ENCODE measurements at regions not wholly inside any gene's neighbourhood (a gene's known extent, or its start where the extent isn't known, plus 50 kb on each side); places are given as distances from the start of the nearest gene placed in this dataset.

DNA sequence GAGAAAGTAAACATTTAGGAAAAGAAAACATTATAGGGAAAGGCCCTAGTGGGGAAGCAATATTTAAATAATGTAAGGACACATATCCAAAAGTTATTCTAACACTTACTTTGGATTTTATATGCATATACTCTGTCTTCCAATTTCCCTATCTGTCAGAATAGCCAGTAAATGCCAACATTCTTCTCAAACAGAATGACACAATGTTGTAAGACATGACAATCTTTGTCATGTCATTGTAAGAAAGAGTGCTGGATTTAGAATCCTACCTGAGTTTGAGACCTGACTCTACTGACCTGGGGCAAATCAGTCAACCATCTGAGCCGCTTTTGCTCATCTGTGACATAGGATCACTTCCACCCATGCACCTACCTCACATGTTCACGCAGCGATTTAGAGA, 198.3 kb downstream of the PHLDA1 start:
- Mint-ChIP-seq H3K4me3 (no peak overlapping the region), H3K9me3 (no peaks in the 10 kb centered on the region), H3K36me3 (ENCODE audit: low read depth) (no peaks in the 10 kb centered on the region), H3K27me3 (peaks cover 9% of the 10 kb centered on the region), H3K27ac (no peak overlapping the region), H3K4me1 (ENCODE audit: low read depth) (peaks cover 3% of the 10 kb centered on the region)
- no peak for DNase-seq

DNA sequence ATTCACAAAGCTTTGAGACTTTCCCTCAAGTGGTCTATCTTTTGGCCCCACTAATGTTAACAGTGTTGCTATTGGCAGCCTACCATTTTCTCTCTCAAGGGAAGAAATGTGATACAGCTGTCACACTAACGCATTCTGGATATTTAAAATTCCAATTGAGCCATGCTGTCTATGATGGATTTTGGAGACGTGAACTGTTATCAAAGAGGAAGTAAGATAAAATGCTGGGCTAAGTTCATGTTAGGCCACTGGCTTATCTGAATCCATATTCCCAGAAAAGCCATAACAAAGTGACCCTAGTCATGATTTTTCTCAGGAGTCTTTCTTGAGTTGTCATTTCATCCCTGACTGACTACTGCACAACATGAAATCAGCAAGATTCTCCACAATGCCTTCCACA, 200.2 kb downstream of the PHLDA1 start:
- peaks cover 2% of the 10 kb centered on the region for H3K4me1 Mint-ChIP-seq (ENCODE audit: low read depth)
- no peaks in the 10 kb centered on the region for H3K9me3 Mint-ChIP-seq
- H3K27me3 Mint-ChIP-seq, result peaks cover 9% of the 10 kb centered on the region
- H3K27ac Mint-ChIP-seq, result no peak overlapping the region
- no peak for DNase-seq
- no peaks in the 10 kb centered on the region for H3K36me3 Mint-ChIP-seq (ENCODE audit: low read depth)
- no peak overlapping the region for H3K4me3 Mint-ChIP-seq

DNA sequence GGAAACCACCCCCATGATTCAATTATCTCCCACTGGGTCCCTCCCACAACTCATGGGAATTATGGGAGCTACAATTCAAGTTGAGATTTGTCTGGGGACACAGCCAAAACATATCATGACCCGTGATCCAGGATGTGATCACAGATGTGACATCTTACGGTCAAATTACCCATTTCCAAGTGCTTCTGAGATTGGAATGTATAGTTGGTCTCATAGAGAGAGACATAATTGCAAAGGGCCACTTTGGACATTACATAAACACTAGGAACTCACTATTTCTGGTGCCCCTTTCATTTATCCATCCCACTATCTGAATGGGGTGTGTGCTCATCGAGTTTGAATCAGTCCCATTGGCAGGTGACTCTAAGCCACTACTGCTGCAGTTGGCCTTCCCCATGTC, 204.5 kb downstream of the PHLDA1 start:
- no peak overlapping the region for H3K27ac Mint-ChIP-seq
- no peak overlapping the region for H3K4me3 Mint-ChIP-seq

DNA sequence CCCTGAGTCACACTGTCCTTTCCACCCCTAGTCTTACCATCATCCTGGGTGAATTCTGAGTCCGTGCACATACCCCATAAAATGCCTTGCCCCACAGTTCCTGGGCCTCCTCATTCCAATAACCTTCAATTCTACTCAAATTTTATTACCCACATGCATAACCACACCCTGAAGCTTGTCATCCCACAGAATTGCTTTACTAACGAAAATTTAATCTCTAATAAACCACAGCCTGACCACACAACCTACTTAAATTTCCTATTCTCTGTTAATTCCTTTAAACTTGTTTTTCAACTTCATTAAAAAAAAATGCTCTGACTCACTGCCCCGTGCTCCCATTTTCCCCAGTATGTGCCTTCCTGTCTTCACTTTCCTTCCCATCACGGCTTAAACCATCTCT, 205.9 kb downstream of the PHLDA1 start:
- Mint-ChIP-seq H3K4me3 (no peak overlapping the region), H3K36me3 (ENCODE audit: low read depth) (no peaks in the 10 kb centered on the region), H3K27me3 (peaks cover 23% of the 10 kb centered on the region), H3K9me3 (no peaks in the 10 kb centered on the region), H3K27ac (no peak overlapping the region), H3K4me1 (ENCODE audit: low read depth) (peaks cover 2% of the 10 kb centered on the region)
- DNase-seq, result no peak

More for the DNA sequence above, 204.5 kb downstream of the PHLDA1 start:
- Mint-ChIP-seq H3K36me3 (ENCODE audit: low read depth) (no peaks in the 10 kb centered on the region), H3K4me1 (ENCODE audit: low read depth) (peaks cover 2% of the 10 kb centered on the region), H3K27me3 (peaks cover 21% of the 10 kb centered on the region), H3K9me3 (no peaks in the 10 kb centered on the region)
- no peak for DNase-seq

GRCh38 chr12:75823475-75823874, 208.1 kb downstream of the PHLDA1 start:
- Mint-ChIP-seq H3K4me1 (ENCODE audit: low read depth) (peaks cover 4% of the 10 kb centered on the region), H3K27ac (no peak overlapping the region), H3K4me3 (no peak overlapping the region), H3K27me3 (peaks cover 27% of the 10 kb centered on the region), H3K9me3 (no peaks in the 10 kb centered on the region), H3K36me3 (ENCODE audit: low read depth) (no peaks in the 10 kb centered on the region)
- no peak for DNase-seq

DNA sequence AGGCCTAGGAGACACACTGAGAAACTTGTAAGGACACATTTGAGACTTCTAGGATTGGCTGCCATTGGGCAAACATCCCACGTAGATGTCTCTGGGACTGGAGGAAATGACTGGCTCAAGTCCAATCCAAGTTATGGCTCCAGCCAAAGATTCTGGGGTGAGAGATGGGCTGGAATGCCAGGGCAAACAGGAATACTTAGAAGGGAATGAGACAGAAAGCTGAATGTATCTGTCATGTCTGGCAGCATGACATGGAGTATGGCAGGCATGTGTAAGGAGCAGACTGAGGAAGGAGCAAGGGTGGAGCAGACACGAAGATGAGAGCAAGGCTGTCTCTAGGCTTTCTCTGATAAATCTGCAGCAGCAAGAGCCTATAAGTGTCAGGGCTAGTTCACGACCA, 209.2 kb downstream of the PHLDA1 start:
- Mint-ChIP-seq H3K36me3 (ENCODE audit: low read depth) (no peaks in the 10 kb centered on the region), H3K27me3 (peaks cover 27% of the 10 kb centered on the region), H3K4me3 (no peak overlapping the region), H3K4me1 (ENCODE audit: low read depth) (peaks cover 4% of the 10 kb centered on the region), H3K27ac (no peak overlapping the region), H3K9me3 (no peaks in the 10 kb centered on the region)
- no peak for DNase-seq

DNA sequence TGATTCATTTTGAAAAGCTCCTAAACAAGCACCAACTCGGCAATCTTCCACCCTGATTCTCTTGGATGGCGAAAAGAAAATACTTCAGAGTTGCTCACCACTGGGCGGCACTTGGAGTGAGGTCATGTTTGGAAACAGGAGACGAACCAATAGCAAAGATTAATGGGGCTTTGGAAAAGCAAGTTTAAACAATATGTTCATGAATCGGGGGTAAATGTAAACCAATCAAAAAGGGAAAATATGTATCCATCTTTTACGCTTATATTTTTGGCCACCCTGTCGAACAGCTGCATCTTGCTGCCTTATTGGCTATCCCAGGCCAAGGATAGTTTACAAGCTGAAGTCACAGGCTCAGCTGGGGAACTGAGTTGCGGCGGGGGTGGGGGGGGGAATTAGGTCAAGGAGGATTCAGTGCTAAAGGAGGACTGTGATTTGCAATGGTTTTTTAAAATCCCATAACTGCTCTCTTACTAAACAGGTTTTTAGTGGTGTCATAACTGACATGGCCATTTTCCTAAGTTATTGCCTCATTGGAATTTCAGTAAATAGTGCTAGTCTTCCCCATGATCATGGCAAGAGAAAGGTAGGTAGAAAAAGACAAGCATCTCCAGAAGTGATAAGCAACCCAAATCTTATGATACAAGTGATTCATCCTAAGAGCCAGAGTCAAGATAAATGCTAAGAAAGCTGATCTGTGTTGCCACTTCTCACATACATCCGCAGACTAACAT, 210.6 kb downstream of the PHLDA1 start:
- Mint-ChIP-seq H3K9me3 (no peaks in the 10 kb centered on the region), H3K4me1 (ENCODE audit: low read depth) (peaks cover 13% of the 10 kb centered on the region), H3K36me3 (ENCODE audit: low read depth) (no peaks in the 10 kb centered on the region), H3K4me3 (no peak overlapping the region), H3K27ac (no peak overlapping the region), H3K27me3 (peaks cover 27% of the 10 kb centered on the region)
- no peak for DNase-seq

DNA sequence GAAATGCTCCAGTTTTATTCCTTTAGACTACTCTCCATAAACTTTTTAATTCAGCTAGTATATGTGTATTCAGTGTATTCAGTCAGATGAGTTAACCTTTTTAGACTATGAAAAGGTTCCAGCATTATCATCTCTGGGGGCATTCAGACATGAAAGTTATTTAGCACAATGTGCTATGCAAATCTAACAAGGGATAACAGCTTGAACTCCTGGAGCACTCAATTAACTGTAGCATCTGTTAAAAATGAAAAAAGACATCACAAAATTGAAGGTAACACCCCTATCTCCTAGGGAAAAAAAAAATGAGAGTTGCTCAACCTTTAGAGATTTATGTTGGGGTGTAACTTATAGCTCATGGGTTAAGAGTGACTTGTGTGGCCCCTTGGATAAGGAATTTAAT, 211.5 kb downstream of the PHLDA1 start:
- no peaks in the 10 kb centered on the region for H3K9me3 Mint-ChIP-seq
- H3K4me3 Mint-ChIP-seq, result no peak overlapping the region
- peaks cover 27% of the 10 kb centered on the region for H3K27me3 Mint-ChIP-seq
- no peaks in the 10 kb centered on the region for H3K36me3 Mint-ChIP-seq (ENCODE audit: low read depth)
- H3K4me1 Mint-ChIP-seq (ENCODE audit: low read depth), result peaks cover 23% of the 10 kb centered on the region
- DNase-seq, result no peak
- no peak overlapping the region for H3K27ac Mint-ChIP-seq

DNA sequence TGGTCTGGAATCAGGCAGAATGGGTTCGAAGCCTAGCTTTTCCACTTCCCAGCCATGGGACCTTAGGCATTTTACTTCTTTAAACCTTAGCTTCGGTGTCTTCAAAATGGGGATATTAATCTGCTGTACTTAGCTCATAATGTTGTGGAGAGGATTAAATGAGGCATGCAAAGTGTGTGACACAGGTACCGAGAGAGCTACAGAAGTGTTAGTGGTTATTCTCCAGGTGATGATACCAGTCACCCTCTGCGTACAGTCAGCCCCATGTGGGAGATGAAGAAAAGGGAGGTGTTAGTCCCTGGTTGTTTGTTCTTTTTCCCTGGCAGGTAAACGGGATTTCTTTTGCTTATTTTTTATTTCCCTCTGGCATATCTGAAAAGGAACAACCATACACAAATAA, 212.1 kb downstream of the PHLDA1 start:
- Mint-ChIP-seq H3K36me3 (ENCODE audit: low read depth) (no peaks in the 10 kb centered on the region), H3K4me3 (no peak overlapping the region), H3K27me3 (peaks cover 27% of the 10 kb centered on the region), H3K27ac (no peak overlapping the region), H3K4me1 (ENCODE audit: low read depth) (peaks cover 27% of the 10 kb centered on the region), H3K9me3 (no peaks in the 10 kb centered on the region)
- DNase-seq, result no peak

GRCh38 chr12:75818863-75819262, 212.7 kb downstream of the PHLDA1 start:
- no peaks in the 10 kb centered on the region for H3K36me3 Mint-ChIP-seq (ENCODE audit: low read depth)
- H3K27me3 Mint-ChIP-seq, result peaks cover 22% of the 10 kb centered on the region
- no peak overlapping the region for H3K4me3 Mint-ChIP-seq
- no peak overlapping the region for H3K27ac Mint-ChIP-seq
- DNase-seq, result no peak
- peaks cover 27% of the 10 kb centered on the region for H3K4me1 Mint-ChIP-seq (ENCODE audit: low read depth)
- H3K9me3 Mint-ChIP-seq, result no peaks in the 10 kb centered on the region

DNA sequence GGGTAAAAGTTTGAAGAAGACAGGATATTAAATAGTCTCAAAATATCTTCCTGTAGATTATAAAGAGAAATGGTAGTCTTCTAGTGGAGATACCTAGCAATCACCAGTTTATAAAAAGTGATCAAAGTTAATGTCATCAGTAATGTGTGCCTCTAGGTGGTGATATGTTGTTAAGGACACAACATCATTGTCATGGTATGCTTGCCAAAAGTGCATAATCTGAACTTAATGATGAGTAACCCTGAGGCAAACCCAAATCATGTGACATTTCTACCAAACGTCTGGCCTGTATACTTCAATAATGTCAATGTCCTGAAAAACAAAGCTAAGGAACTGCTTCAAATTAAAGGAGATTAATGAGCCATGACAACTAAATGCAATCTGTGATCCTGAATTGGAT, 214.7 kb downstream of the PHLDA1 start:
- H3K27ac Mint-ChIP-seq, result no peak overlapping the region
- no peak overlapping the region for H3K4me3 Mint-ChIP-seq
- no peaks in the 10 kb centered on the region for H3K36me3 Mint-ChIP-seq (ENCODE audit: low read depth)
- H3K9me3 Mint-ChIP-seq, result no peaks in the 10 kb centered on the region
- H3K27me3 Mint-ChIP-seq, result peaks cover 6% of the 10 kb centered on the region
- no peak for DNase-seq
- peaks cover 41% of the 10 kb centered on the region for H3K4me1 Mint-ChIP-seq (ENCODE audit: low read depth)

DNA sequence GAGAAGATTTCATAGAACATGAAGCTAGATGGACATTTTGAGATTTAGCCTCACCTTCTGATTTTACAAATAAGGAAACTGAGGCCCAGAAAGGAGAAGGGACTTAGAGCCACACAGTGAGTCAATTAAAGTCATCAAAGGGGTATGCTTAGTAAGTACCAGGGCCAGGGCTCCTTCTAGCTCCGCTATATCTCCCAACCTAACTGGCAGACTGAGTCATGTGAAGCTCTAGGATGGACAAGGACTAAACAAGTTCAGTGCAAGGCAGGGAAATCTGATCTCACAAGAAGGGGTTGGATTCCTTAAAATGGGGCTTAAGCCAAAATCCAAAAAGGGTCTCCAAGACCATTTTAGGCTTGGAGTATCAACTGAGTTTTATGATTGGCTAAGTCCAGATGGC, 215.8 kb downstream of the PHLDA1 start:
- Mint-ChIP-seq H3K4me1 (ENCODE audit: low read depth) (peaks cover 43% of the 10 kb centered on the region), H3K36me3 (ENCODE audit: low read depth) (no peaks in the 10 kb centered on the region), H3K9me3 (no peaks in the 10 kb centered on the region), H3K27ac (no peak overlapping the region), H3K4me3 (no peak overlapping the region), H3K27me3 (peaks cover 5% of the 10 kb centered on the region)
- no peak for DNase-seq

DNA sequence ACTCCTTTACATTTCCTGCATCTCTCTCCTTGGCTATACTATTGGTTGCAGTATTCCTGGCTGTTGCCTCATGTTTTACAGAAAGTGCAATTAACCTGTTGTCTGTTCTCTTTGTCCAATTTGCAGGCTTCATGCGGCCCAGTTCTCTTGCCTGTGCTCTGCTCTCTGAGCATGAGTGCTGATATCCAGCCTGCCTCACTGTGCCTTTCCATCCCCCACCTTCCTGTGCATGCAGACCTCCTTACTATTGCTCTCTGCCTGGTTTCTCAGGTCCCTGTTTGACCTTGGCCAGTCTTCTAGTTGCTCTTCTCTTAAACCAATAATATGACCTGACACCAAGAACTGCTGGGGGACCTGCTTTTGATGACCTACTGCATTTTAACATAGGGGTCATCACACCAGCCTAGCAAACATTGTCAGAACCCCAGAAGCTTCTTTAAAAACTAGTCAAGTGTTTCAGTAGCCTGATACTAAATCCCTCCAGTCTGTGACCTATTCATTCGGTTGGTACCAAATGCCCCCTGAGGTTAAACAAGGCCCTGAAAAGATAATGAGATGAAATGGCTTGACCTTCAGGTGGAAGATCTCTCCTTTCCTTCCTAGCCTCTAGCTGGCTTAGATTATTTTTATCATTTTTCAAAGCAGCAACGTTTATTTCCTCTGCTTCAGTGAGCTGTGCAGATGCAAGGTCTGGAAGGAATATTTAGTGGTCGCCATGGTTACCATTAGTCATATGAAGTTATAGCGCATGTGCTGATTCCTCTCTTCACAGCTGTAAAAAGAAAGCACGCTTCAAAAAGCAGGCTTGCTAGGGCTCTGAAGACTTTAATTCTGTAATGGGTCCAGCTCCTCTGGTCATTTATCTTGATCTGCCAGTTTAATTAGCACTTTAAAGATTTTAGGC, 216.5 kb downstream of the PHLDA1 start:
- H3K4me1 Mint-ChIP-seq (ENCODE audit: low read depth), result peaks cover 43% of the 10 kb centered on the region
- no peaks in the 10 kb centered on the region for H3K27me3 Mint-ChIP-seq
- H3K27ac Mint-ChIP-seq, result no peak overlapping the region
- no peak overlapping the region for H3K4me3 Mint-ChIP-seq
- no peaks in the 10 kb centered on the region for H3K9me3 Mint-ChIP-seq
- DNase-seq, result no peak
- no peaks in the 10 kb centered on the region for H3K36me3 Mint-ChIP-seq (ENCODE audit: low read depth)

DNA sequence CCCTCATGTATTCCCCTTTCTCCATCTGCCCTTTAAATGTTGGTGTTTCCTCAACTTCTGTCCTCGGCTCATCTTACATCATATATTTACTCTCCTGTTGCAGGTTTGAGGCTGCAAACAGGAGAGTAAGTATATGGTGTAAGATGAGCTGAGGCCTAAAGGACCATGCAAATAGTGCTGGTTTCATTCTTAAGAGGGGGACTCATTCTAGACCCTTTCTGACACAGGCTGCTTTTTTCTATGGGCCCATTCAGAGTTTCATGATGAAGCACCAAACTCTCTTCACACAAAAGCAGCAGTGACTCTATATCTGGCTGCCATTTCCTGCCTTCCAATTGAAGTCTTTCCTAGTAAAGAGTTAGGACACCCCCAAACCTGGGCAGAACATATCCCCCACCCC, 218.5 kb downstream of the PHLDA1 start:
- no peak overlapping the region for H3K27ac Mint-ChIP-seq
- peaks cover 8% of the 10 kb centered on the region for H3K9me3 Mint-ChIP-seq
- peaks cover 41% of the 10 kb centered on the region for H3K4me1 Mint-ChIP-seq (ENCODE audit: low read depth)
- DNase-seq, result no peak
- H3K27me3 Mint-ChIP-seq, result peaks cover 2% of the 10 kb centered on the region
- no peak overlapping the region for H3K4me3 Mint-ChIP-seq
- no peaks in the 10 kb centered on the region for H3K36me3 Mint-ChIP-seq (ENCODE audit: low read depth)

Data from activated T-cell treated with anti-CD3 and anti-CD28 coated beads, Interleukin-2, amount 50 U/mL, for 24 hours (primary cell).